Testis (tissue), 2 donors: ENCODE measurements at regions not wholly inside any gene's neighbourhood (a gene's known extent, or its start where the extent isn't known, plus 50 kb on each side); places are given as distances from the start of the nearest gene placed in this dataset.

Experiments
- DNase-seq: peaks from one replicate; pipeline ENCODE4 v3.0.0-alpha.2; 2019
- H3K27ac ChIP-seq, 2 donors: fragments of 200-600 bp; sonication (generic); one replicate each; pipeline ENCODE4 v1.5.1; 2019
- H3K27me3 ChIP-seq: fragments of 200-600 bp; sonication (generic); one replicate; pipeline ENCODE4 v1.5.1; 2019
- H3K36me3 ChIP-seq: fragments of 200-600 bp; sonication (generic); one replicate; pipeline ENCODE4 v1.5.1; 2017; ENCODE audit warnings: low read depth; ENCODE audit errors: missing control alignments
- H3K4me1 ChIP-seq: fragments of 200-600 bp; sonication (generic); one replicate; pipeline ENCODE4 v1.5.1; 2019
- H3K4me3 ChIP-seq, 2 donors: fragments of 200-600 bp; sonication (generic); one replicate each; pipeline ENCODE4 v1.5.1; 2017 to 2019
- H3K9me3 ChIP-seq: fragments of 200-600 bp; sonication (generic); one replicate; pipeline ENCODE4 v1.5.1; 2017
- CTCF ChIP-seq, 3 experiments: fragments of 450-650 bp in 2 of 3; fragments of 200-600 bp in 1 of 3; sonication (generic) in 1 of 3; IDR thresholded peaks; one replicate each; pipeline ENCODE4 v1.5.1; 2016 to 2019; ENCODE audit warnings: antibody characterized with exemption in 3 of 3, mild to moderate bottlenecking in 2 of 3, moderate library complexity in 1 of 3
- POLR2A ChIP-seq: fragments of 450-650 bp; IDR thresholded peaks from one replicate; pipeline ENCODE4 v1.6.1; 2017; ENCODE audit warnings: antibody characterized with exemption, mild to moderate bottlenecking, moderate library complexity
- WGBS, 2 donors: methylation state at CpG; one replicate each; pipeline ENCODE4 v1.1.5; 2018; 5-methylcytosine and 5-hydroxymethylcytosine counted together
- intact Hi-C: fragments of 100-400 bp; cut with DNase I; formaldehyde crosslinking; loops from one replicate; pipeline ENCODE4 v1.15.1; 2023; ENCODE audit warnings: low total_unique reads

GRCh38 chr18:22336406-22336805, 81.3 kb downstream of the CTAGE1 start:
- H3K4me3 ChIP-seq: no peak overlapping the region
- H3K4me1 ChIP-seq: peaks cover 18% of the 10 kb centered on the region
- H3K9me3 ChIP-seq: no peaks in the 10 kb centered on the region
- intact Hi-C loops: no loop called here
- no peak for DNase-seq
- no peaks in the 10 kb centered on the region for H3K27me3 ChIP-seq
- H3K27ac ChIP-seq: no peak overlapping the region
- no peaks in the 10 kb centered on the region for H3K36me3 ChIP-seq
- TF ChIP-seq CTCF (IDR thresholded peaks at IDR 0.05): no peak
- TF ChIP-seq POLR2A: no peak
- WGBS, 2 donors: 80 to 96% methylated on average over 4 of the region's 4 CpGs

DNA sequence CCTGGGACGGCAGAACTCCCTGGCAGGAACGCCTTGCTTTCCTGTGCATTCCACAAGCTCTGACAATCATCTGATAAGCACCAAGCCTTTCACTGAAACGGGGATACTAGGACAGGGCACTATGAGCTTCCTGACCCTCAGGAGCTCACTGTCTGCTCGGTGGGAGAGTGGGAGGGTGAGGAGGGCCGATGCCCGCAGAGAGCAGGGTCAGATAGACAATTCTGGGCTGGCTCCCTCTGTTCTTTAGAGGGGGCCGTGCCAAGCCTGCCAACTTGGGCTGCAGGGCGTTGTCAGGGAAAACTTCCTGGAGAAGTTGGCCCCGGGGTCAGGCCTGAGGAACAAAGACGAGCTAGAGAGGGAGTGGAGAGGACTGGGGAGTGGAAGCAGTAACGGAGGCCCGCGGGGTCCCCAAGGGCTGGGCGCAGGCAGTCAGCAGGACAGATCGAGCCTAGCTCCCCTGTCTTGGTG, 82.0 kb downstream of the CTAGE1 start:
- no peak for TF ChIP-seq CTCF (IDR thresholded peaks at IDR 0.05)
- TF ChIP-seq POLR2A: no peak
- peaks cover 18% of the 10 kb centered on the region for H3K4me1 ChIP-seq
- DNase-seq: no peak
- H3K9me3 ChIP-seq: no peaks in the 10 kb centered on the region
- H3K27ac ChIP-seq: no peak overlapping the region
- intact Hi-C loops: no loop called here
- 42 to 56% methylated on average over 15 of the region's 15 CpGs for WGBS, 2 donors
- H3K27me3 ChIP-seq: no peaks in the 10 kb centered on the region
- H3K36me3 ChIP-seq: no peaks in the 10 kb centered on the region
- H3K4me3 ChIP-seq: no peak overlapping the region

- no peak overlapping the region for H3K27ac ChIP-seq
- 92 to 97% methylated on average over 5 of the region's 5 CpGs for WGBS, 2 donors
- no peaks in the 10 kb centered on the region for H3K27me3 ChIP-seq
- no peaks in the 10 kb centered on the region for H3K9me3 ChIP-seq
- peaks cover 18% of the 10 kb centered on the region for H3K4me1 ChIP-seq
- intact Hi-C loops: no loop called here
- no peak for TF ChIP-seq POLR2A
- TF ChIP-seq CTCF (IDR thresholded peaks at IDR 0.05): no peak
- H3K4me3 ChIP-seq: no peak overlapping the region
- no peaks in the 10 kb centered on the region for H3K36me3 ChIP-seq
- DNase-seq: no peak
These were observed 83.1 kb downstream of the CTAGE1 start for GRCh38 chr18:22334567-22334966.

DNA sequence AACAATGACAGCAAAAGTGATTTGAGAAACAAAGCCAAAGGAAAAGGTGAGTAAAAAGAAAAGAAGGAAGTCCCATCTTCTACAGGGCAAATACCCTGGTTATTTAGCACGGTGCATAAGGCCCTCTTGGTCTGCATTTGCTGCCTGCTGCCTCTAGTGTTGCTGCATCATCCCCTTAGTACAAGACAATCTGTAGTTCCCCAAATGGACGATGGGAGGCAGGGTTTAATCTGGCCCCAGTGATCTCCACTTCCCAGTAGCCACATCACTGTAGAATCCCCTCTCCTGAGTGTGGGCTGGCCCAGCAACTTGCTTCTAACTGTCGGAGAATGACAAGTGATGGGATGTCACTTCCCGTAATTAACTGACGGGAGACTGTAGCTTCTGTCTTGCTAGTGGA, 85.1 kb downstream of the CTAGE1 start:
- Histone ChIP-seq H3K4me1 (peaks cover 13% of the 10 kb centered on the region), H3K27ac (no peak overlapping the region), H3K9me3 (no peaks in the 10 kb centered on the region), H3K4me3 (no peak overlapping the region), H3K27me3 (no peaks in the 10 kb centered on the region), H3K36me3 (no peaks in the 10 kb centered on the region)
- no peak for DNase-seq
- intact Hi-C loops: no loop called here
- TF ChIP-seq CTCF (IDR thresholded peaks at IDR 0.05) (no peak), POLR2A (no peak)
- 88% methylated on average over 5 of the region's 5 CpGs for WGBS, 2 donors

- intact Hi-C loops: no loop called here
- 82 to 91% methylated on average over 5 of the region's 5 CpGs for WGBS, 2 donors
- no peaks in the 10 kb centered on the region for H3K36me3 ChIP-seq
- no peak overlapping the region for H3K27ac ChIP-seq
- H3K4me3 ChIP-seq: no peak overlapping the region
- H3K9me3 ChIP-seq: no peaks in the 10 kb centered on the region
- no peak for DNase-seq
- peaks cover 2% of the 10 kb centered on the region for H3K4me1 ChIP-seq
- TF ChIP-seq CTCF (IDR thresholded peaks at IDR 0.05) (no peak), POLR2A (no peak)
- H3K27me3 ChIP-seq: no peaks in the 10 kb centered on the region
These were observed 87.2 kb downstream of the CTAGE1 start for GRCh38 chr18:22330508-22330907.
